Neuronal stem cell (in vitro differentiated cells): ENCODE measurements at regions not wholly inside any gene's neighbourhood (a gene's known extent, or its start where the extent isn't known, plus 50 kb on each side); places are given as distances from the start of the nearest gene placed in this dataset.

Source experiments
- DNase-seq: peaks from one replicate; pipeline ENCODE4 v3.0.0-alpha.2; 2013; ENCODE audit warnings: low spot score
- H2AFZ ChIP-seq: one replicate; pipeline ENCODE4 v1.6.1; 2013; ENCODE audit warnings: mild to moderate bottlenecking, low read length, inconsistent platforms
- H2AK5ac ChIP-seq: 2 replicates; pipeline ENCODE4 v1.6.1; 2013; ENCODE audit warnings: low read depth, mild to moderate bottlenecking, inconsistent platforms, low read length, moderate library complexity, mixed read lengths
- H2BK120ac ChIP-seq: 2 replicates; pipeline ENCODE4 v1.6.1; 2013; ENCODE audit warnings: low read depth, mild to moderate bottlenecking, inconsistent platforms, low read length, moderate library complexity, mixed read lengths
- H2BK12ac ChIP-seq: one replicate; pipeline ENCODE4 v1.6.1; 2013; ENCODE audit warnings: low read length, inconsistent platforms
- H2BK15ac ChIP-seq: 2 replicates; pipeline ENCODE4 v1.6.1; 2013; ENCODE audit warnings: mild to moderate bottlenecking, low read length, inconsistent platforms, mixed read lengths
- H2BK5ac ChIP-seq: one replicate; pipeline ENCODE4 v1.6.1; 2013; ENCODE audit warnings: inconsistent platforms, mild to moderate bottlenecking, low read length, moderate library complexity
- H3K14ac ChIP-seq: one replicate; pipeline ENCODE4 v1.6.1; 2013; ENCODE audit warnings: low read length, inconsistent platforms
- H3K18ac ChIP-seq: 2 replicates; pipeline ENCODE4 v1.6.1; 2013; ENCODE audit warnings: low read length, inconsistent platforms
- H3K23ac ChIP-seq: 2 replicates; pipeline ENCODE4 v1.6.1; 2013; ENCODE audit warnings: low read depth, mild to moderate bottlenecking, mixed read lengths, low read length, inconsistent platforms; ENCODE audit not compliant: poor library complexity
- H3K27ac ChIP-seq: replicated peaks from 3 replicates; pipeline ENCODE4 v1.5.1; 2013; ENCODE audit warnings: low read length, inconsistent platforms
- H3K27me3 ChIP-seq, 3 experiments: 2 replicates each; pipeline ENCODE4 v1.6.1; 2013; ENCODE audit warnings: low read length in 3 of 3, mild to moderate bottlenecking in 2 of 3, inconsistent platforms in 1 of 3, low read depth in 1 of 3, mixed read lengths in 1 of 3, moderate library complexity in 1 of 3; ENCODE audit not compliant: control insufficient read depth in 3 of 3, insufficient read depth in 3 of 3
- H3K36me3 ChIP-seq, 2 donors: replicated peaks in 1 of 2; 2 replicates each; pipeline ENCODE4 v1.6.1; 2013; ENCODE audit warnings: low read length in 2 of 2; ENCODE audit not compliant: control insufficient read depth in 2 of 2, insufficient read depth in 2 of 2
- H3K4ac ChIP-seq: 2 replicates; pipeline ENCODE4 v1.6.1; 2013; ENCODE audit warnings: inconsistent platforms, mild to moderate bottlenecking, low read length, moderate library complexity
- H3K4me1 ChIP-seq, 2 donors: 1 replicate in 1 of 2; 2 replicates in 1 of 2; pipeline ENCODE4 v1.6.1; 2013; ENCODE audit warnings: low read length in 2 of 2, low read depth in 1 of 2; ENCODE audit not compliant: control insufficient read depth in 2 of 2, insufficient read depth in 1 of 2
- H3K4me2 ChIP-seq: one replicate; pipeline ENCODE4 v1.6.1; 2013; ENCODE audit warnings: mild to moderate bottlenecking, low read length, inconsistent platforms; ENCODE audit not compliant: insufficient read depth, poor library complexity, severe bottlenecking
- H3K4me3 ChIP-seq, 2 donors: 2 replicates each; pipeline ENCODE4 v1.5.1; 2013; ENCODE audit warnings: low read length in 2 of 2, mild to moderate bottlenecking in 2 of 2, inconsistent platforms in 1 of 2, moderate library complexity in 1 of 2
- H3K79me1 ChIP-seq: one replicate; pipeline ENCODE4 v1.6.1; 2013; ENCODE audit warnings: low read depth, mild to moderate bottlenecking, inconsistent platforms, low read length, moderate library complexity
- H3K9ac ChIP-seq: one replicate; pipeline ENCODE4 v1.6.1; 2013; ENCODE audit warnings: mild to moderate bottlenecking, low read depth, low read length, inconsistent platforms; ENCODE audit not compliant: poor library complexity
- H3K9me3 ChIP-seq, 2 donors: replicated peaks in 1 of 2; 2 replicates each; pipeline versions ENCODE3 to v1.6.1; 2013; ENCODE audit warnings: low read length in 2 of 2, mild to moderate bottlenecking in 2 of 2, inconsistent platforms in 1 of 2, low read depth in 1 of 2, mixed read lengths in 1 of 2, moderate library complexity in 1 of 2; ENCODE audit not compliant: control insufficient read depth in 2 of 2, insufficient read depth in 1 of 2
- H4K8ac ChIP-seq: one replicate; pipeline ENCODE4 v1.6.1; 2013; ENCODE audit warnings: low read depth, mild to moderate bottlenecking, inconsistent platforms, low read length, moderate library complexity
- H4K91ac ChIP-seq: one replicate; pipeline ENCODE4 v1.6.1; 2013; ENCODE audit warnings: low read length, low read depth, mild to moderate bottlenecking, inconsistent platforms; ENCODE audit not compliant: poor library complexity
- WGBS, 2 donors: extraction: QIAGEN DNeasy Blood & Tissue Kit; methylation state at CpG; one replicate each; pipeline ENCODE4 v1.1.7; 2013; ENCODE audit warnings: missing lambda C conversion rate in 2 of 2, mixed read lengths in 1 of 2; ENCODE audit not compliant: insufficient read length in 2 of 2, insufficient replicate concordance in 1 of 2; ENCODE audit errors: extremely low coverage in 2 of 2; 5-methylcytosine and 5-hydroxymethylcytosine counted together

GRCh38 chrX:127649011-127649410 is 403.2 kb downstream of the ACTRT1 start:
- Histone ChIP-seq H3K4ac (no peak overlapping the region), H3K36me3 (no peaks in the 10 kb centered on the region), H3K27ac (no peak overlapping the region), H2BK15ac (no peak overlapping the region), H3K4me3 (no peak overlapping the region), H2AFZ (no peak overlapping the region), H3K18ac (no peak overlapping the region), H3K23ac (no peak overlapping the region), H4K8ac (no peak overlapping the region), H3K9me3 (no peaks in the 10 kb centered on the region), H3K27me3 (no peaks in the 10 kb centered on the region), H3K14ac (no peak overlapping the region), H2AK5ac (no peak overlapping the region), H2BK120ac (no peak overlapping the region), H3K79me1 (no peaks in the 10 kb centered on the region), H4K91ac (no peak overlapping the region), H3K4me1 (no peaks in the 10 kb centered on the region), H3K4me2 (no peak overlapping the region), H3K9ac (no peak overlapping the region), H2BK12ac (no peak overlapping the region), H2BK5ac (no peak overlapping the region)
- WGBS, 2 donors, result no CpG with 5 or more reads among the region's 1 CpG
- no peak for DNase-seq

GRCh38 chrX:127621780-127622179 is 430.4 kb downstream of the ACTRT1 start:
- H4K91ac ChIP-seq, result no peak overlapping the region
- no peak overlapping the region for H3K9ac ChIP-seq
- H3K4me3 ChIP-seq, result no peak overlapping the region
- no peaks in the 10 kb centered on the region for H3K4me1 ChIP-seq
- H2BK5ac ChIP-seq, result no peak overlapping the region
- no CpG with 5 or more reads among the region's 5 CpGs for WGBS, 2 donors
- no peaks in the 10 kb centered on the region for H3K9me3 ChIP-seq
- no peak for DNase-seq
- no peaks in the 10 kb centered on the region for H3K36me3 ChIP-seq
- H3K79me1 ChIP-seq, result no peaks in the 10 kb centered on the region
- no peak overlapping the region for H2AFZ ChIP-seq
- H3K14ac ChIP-seq, result no peak overlapping the region
- no peak overlapping the region for H4K8ac ChIP-seq
- no peak overlapping the region for H2BK120ac ChIP-seq
- no peak overlapping the region for H2AK5ac ChIP-seq
- H2BK15ac ChIP-seq, result no peak overlapping the region
- no peak overlapping the region for H3K4me2 ChIP-seq
- H3K23ac ChIP-seq, result no peak overlapping the region
- H2BK12ac ChIP-seq, result no peak overlapping the region
- H3K4ac ChIP-seq, result no peak overlapping the region
- H3K27ac ChIP-seq, result no peak overlapping the region
- no peak overlapping the region for H3K18ac ChIP-seq
- H3K27me3 ChIP-seq, result no peaks in the 10 kb centered on the region

GRCh38 chrX:127606590-127606989 is 445.6 kb downstream of the ACTRT1 start:
- Histone ChIP-seq H3K27ac (no peak overlapping the region), H3K27me3 (no peaks in the 10 kb centered on the region), H3K4me3 (no peak overlapping the region), H4K91ac (no peak overlapping the region), H2BK15ac (no peak overlapping the region), H2BK120ac (no peak overlapping the region), H3K79me1 (no peaks in the 10 kb centered on the region), H2AK5ac (no peak overlapping the region), H3K18ac (no peak overlapping the region), H3K23ac (no peak overlapping the region), H3K4me1 (no peaks in the 10 kb centered on the region), H3K9me3 (no peaks in the 10 kb centered on the region), H3K4ac (no peak overlapping the region), H3K9ac (no peak overlapping the region), H3K14ac (no peak overlapping the region), H2BK5ac (no peak overlapping the region), H3K36me3 (no peaks in the 10 kb centered on the region), H3K4me2 (no peak overlapping the region), H2BK12ac (no peak overlapping the region), H2AFZ (no peak overlapping the region), H4K8ac (no peak overlapping the region)
- no peak for DNase-seq
- no CpG with 5 or more reads among the region's 1 CpG for WGBS, 2 donors

GRCh38 chrX:127596882-127597281 is 455.3 kb downstream of the ACTRT1 start:
- H2BK15ac ChIP-seq, result no peak overlapping the region
- WGBS, 2 donors, result no CpG with 5 or more reads among the region's 1 CpG
- no peaks in the 10 kb centered on the region for H3K79me1 ChIP-seq
- no peak overlapping the region for H3K23ac ChIP-seq
- H2BK12ac ChIP-seq, result no peak overlapping the region
- H2BK5ac ChIP-seq, result no peak overlapping the region
- no peaks in the 10 kb centered on the region for H3K36me3 ChIP-seq
- H3K18ac ChIP-seq, result no peak overlapping the region
- H3K4ac ChIP-seq, result no peak overlapping the region
- no peak overlapping the region for H4K91ac ChIP-seq
- no peak overlapping the region for H3K14ac ChIP-seq
- no peak overlapping the region for H2AK5ac ChIP-seq
- no peak overlapping the region for H3K4me2 ChIP-seq
- H3K9me3 ChIP-seq, result no peaks in the 10 kb centered on the region
- H2BK120ac ChIP-seq, result no peak overlapping the region
- no peak for DNase-seq
- no peaks in the 10 kb centered on the region for H3K27me3 ChIP-seq
- no peak overlapping the region for H2AFZ ChIP-seq
- H4K8ac ChIP-seq, result no peak overlapping the region
- H3K27ac ChIP-seq, result no peak overlapping the region
- H3K4me1 ChIP-seq, result no peaks in the 10 kb centered on the region
- H3K4me3 ChIP-seq, result no peak overlapping the region
- no peak overlapping the region for H3K9ac ChIP-seq
